ENCODE measurements at regions not wholly inside any gene's neighbourhood (a gene's known extent, or its start where the extent isn't known, plus 50 kb on each side); places are given as distances from the start of the nearest gene placed in this dataset.

- no peak for TF ChIP-seq MXI1 (IDR thresholded peaks at IDR 0.05; ENCODE audit: low read depth, low read length)
- TF ChIP-seq MAX (IDR thresholded peaks at IDR 0.05; ENCODE audit: low read depth): 0 out of 2 replicates have a peak, but pooled peaks have one; percentile 36
- no peak for TF ChIP-seq FOXM1 (IDR thresholded peaks at IDR 0.05; ENCODE audit: low read depth)
- TF ChIP-seq SIN3A (IDR thresholded peaks at IDR 0.05; ENCODE audit: borderline replicate concordance, low read depth, low read length): no peak
- no peak for TF ChIP-seq GABPA (IDR thresholded peaks at IDR 0.05; ENCODE audit: low read depth)
- TF ChIP-seq IRF3 (IDR thresholded peaks at IDR 0.05; ENCODE audit: low read depth, low read length): no peak
- TF ChIP-seq EP300 (IDR thresholded peaks at IDR 0.05; ENCODE audit: borderline replicate concordance in 1 of 2, low read depth in 1 of 2, low read length in 1 of 2): peak in 1 of 2 experiments; percentile 78; a peak in 2 of 4 replicates
Measured at GRCh38 chr5:120304663-120305062, 159.4 kb upstream of the PRR16 start (continued).

GRCh38 chr5:120306303-120306702 is 157.8 kb upstream of the PRR16 start:
- DNase-seq: no peak
- H3K9ac ChIP-seq: no peak overlapping the region
- peak overlapping the region; percentile 27; the same call in 1 of the 2 replicates for H2AFZ ChIP-seq (ENCODE audit: low read depth)
- POLR2A ChIA-PET: no interaction called here
- no peak overlapping the region for H3K27ac ChIP-seq (ENCODE audit: low read depth in 2 of 2, low read length in 1 of 2)
- no peak for TF ChIP-seq REST (IDR thresholded peaks at IDR 0.05; ENCODE audit: low read depth, low read length)
- TF ChIP-seq PBX3 (IDR thresholded peaks at IDR 0.05): no peak
- TF ChIP-seq RAD21 (IDR thresholded peaks at IDR 0.05; ENCODE audit: low read length): no peak
- H4K20me1 ChIP-seq (ENCODE audit: insufficient read depth): no peaks in the 10 kb centered on the region
- peaks cover 10% of the 10 kb centered on the region for H3F3A ChIP-seq (replicated peaks; ENCODE audit: insufficient read depth)
- H3K36me3 ChIP-seq (replicated peaks in 1 of 2; ENCODE audit: control insufficient read depth in 1 of 2, insufficient read depth in 2 of 2, low read length in 1 of 2): no peaks in the 10 kb centered on the region
- no peaks in the 10 kb centered on the region; the same call in 1 of the 2 replicates for H3K9me2 ChIP-seq
- H3K4me2 ChIP-seq: no peak overlapping the region
- H3K4me1 ChIP-seq (ENCODE audit: control insufficient read depth in 1 of 2, insufficient read depth in 2 of 2, low read depth in 1 of 2, low read length in 1 of 2): peaks cover 0 to 5% of the 10 kb centered on the region in 2 experiments; a peak in 1 of 4 replicates
- no peaks in the 10 kb centered on the region for H3K79me2 ChIP-seq (ENCODE audit: insufficient read depth)
- H3K9me3 ChIP-seq: no peaks in the 10 kb centered on the region
- no peaks in the 10 kb centered on the region for H3K27me3 ChIP-seq (ENCODE audit: insufficient read depth)
- no peak overlapping the region for H3K4me3 ChIP-seq (ENCODE audit: low read depth in 2 of 2, low read length in 1 of 2)
- CTCF ChIA-PET: interaction anchor here (1.3 kb wide), 1 partner anchor 20 kb away, joined by 3 read pairs; no protein-coding TSS in a partner anchor
- WGBS (ENCODE audit: low lambda C conversion rate): 59% methylated on average over 3 of the region's 3 CpGs
